ENCODE measurements at regions not wholly inside any gene's neighbourhood (a gene's known extent, or its start where the extent isn't known, plus 50 kb on each side); places are given as distances from the start of the nearest gene placed in this dataset.
A peak's percentile ranks its signal among the peaks of the same experiment; 100 is the strongest.

DNA sequence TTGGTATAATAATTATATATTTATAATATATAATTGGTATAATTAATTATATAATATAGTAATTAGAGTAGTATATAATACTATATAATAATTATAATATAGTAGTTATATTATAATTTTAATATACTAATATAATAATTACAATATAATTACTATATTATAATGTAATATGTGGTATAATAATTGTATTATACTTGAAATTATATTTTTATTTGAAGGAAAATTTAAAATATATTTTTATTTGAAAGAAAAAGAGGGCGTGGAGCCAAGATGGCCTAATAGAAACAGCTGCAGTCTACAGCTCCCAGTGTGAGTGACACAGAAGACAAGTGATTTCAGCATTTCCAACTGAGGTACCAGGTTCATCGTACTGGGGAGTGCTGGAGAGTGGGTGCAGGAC is 365.9 kb downstream of the MMUT start:
- no peak for DNase-seq

DNA sequence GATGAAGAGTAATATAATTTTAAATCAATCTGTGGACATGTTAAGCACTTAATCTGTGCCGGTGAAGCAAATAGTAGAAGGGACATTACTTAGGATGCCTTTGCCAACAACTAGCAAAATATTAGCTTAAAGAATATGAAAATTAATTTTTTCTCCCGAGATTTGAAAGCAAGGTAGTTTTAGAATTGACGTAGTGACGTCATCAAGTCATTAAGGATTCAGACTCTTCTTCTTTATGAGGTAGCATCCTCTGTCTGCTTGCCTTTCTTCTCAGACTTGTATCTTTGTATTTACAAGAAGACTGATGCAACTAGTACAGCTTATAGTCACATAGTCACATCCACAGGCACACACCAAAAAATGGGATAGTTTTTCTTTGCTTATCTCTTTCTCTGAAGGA is 374.4 kb downstream of the MMUT start:
- DNase-seq = no peak

DNA sequence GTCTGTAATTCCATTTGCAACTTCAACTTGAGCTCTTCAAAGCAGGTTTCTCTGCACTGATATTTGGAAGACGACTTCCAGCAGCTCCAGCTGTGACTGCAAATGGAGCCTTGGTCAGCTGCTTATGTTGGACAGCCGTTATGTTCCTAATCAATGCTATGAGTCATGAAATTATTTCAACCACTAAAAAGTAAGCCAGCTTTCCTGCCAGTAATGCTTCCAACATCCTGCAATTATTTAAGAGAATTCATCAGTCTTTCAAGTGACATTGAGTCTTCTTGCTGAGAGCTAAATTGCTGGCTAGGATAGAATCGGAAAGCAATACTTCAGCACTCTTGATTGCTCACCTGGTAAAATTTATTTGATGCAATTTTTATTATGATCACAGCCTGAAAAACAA is 375.7 kb downstream of the MMUT start:
- DNase-seq = peak; percentile 17

DNA sequence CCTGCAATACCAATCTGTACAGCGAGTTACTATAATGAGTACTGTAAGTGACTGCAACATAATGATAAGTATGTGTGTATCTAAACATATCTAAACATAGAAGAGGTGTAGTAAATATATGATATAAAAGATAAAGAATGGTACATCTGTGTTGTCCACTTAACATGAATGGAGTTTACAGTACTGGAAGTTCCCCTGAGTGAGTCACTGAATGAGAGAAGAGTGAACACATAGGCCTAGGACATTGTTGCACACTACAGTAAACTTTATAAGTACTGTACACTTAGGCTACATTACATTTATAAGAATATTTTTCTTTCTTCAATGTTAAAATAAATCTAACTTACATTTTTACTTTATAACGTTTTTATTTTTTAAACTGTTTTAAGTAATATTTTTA is 380.4 kb downstream of the MMUT start:
- no peak for DNase-seq

DNA sequence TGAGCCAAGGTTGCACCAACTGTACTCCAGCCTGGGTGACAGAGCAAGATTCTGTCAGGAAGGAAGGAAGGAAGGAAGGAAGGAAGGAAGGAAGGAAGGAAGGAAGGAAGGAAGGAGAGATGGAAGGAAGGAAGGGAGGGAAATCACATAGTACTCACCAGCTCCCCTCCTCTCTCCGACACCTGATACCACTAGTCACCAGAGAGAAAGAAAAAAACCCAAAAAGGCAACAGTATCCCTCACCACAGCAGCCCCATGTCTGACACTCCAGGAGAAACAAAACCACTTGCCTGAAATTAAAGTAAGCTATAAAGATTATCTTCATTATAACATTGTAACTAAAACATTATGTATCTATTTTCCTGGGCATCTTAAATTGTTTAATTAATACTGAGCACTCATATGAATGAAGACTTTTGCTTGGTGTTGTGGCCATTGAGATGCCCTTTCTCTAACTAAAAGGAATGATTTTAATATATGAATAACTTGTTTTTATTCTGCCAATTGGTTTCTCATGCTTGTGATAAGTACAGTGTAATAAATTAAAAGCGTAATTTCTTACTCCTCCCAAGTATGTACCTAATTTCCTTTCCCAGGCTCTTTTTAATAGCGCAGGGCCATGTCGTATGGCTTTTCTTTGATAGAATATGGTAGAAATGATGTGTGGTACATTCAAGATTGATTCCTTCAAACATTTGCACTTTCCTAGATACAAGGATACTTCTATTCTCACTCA is 390.0 kb downstream of the MMUT start:
- no peak for DNase-seq

DNA sequence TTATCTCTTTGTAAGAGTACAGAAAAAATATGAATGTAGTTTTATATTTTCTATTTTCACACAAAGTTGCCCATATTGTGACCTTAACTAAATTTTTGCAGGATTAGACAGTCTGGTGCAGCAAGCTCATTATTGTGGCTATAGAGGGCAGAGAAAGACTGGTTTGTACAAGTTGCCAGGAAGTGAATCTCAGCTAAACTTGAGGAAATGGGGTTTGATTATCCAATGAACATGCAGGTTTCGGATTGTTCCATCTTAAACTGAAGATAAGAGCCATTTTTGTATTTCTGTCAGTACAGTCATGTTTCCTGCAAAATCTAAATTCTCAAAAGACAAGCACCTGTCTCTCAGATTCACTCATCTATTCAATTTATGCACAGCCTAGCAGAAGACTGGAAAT is 390.9 kb downstream of the MMUT start:
- no peak for DNase-seq

DNA sequence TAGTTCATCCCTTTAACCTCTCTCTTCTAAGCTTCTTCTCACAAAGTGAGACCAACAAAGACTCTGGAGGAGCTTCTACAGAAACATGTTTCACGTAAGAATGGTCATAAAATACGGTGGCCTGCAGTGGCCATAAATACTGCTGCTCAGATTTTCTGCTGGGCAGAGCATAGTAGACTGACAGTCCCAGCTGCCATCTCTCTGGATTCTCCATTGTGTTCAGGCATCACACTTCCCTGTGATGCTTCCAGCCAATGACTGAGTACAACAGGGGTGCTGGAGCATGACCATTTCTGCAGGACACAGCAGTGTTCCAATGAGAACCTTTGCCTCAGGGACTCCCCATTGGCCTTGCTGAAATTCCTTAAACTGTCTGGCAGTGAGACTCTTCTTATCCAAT is 392.6 kb downstream of the MMUT start:
- DNase-seq = no peak

DNA sequence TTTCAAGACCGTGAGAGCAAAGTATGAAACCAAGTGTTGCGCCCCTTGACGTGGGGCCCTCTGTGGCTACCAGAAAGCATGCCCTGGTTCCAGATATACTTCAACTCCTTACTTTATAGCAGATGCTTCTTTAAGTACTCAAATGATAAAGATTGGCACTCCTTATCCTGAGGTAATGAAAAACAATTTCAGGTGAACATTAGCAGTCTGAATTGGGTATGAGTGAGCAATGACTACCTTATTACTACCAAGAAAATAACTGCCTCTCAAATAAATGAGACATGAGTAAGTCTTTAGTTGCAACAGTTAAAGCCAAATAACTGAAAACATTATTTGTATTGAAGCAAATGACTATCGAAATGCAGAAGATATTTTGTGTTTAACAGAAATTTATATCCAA is 408.7 kb downstream of the MMUT start:
- DNase-seq = no peak

DNA sequence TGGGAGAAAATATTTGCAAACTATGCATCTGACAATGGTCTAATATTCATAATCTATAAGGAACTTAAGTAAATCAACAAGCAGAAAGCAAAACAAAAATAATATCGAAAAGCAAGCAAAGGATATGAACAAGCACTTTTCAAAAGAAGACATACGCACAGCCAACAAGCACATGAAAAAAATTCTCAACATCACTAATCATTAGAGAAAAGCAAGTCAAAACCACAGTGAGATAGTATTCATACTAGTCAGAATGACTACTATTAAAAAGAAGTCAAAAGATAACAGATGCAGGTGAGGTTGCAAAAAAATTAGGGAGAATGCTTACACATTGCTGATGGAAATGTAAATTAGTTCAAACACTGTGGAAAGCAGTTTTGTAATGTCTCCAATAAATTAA is 410.2 kb downstream of the MMUT start:
- DNase-seq = no peak

DNA sequence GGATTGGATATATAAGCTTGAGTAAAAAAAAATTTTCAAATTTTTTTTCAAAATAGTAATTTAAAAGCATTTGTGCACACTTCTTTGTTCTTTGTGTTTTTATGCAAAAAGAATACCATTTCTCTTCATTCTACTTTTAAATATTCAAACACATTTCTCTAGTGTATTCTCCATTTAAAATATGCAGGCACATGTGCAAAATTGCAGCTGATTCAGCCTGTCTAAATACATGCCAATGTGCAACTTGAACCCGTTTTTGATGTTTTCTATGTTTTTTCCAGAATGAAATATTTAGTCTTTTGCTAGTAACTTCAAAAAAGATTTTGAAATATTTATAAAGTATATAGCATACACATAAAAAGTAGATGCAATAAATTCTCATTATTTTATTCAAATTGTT is 411.8 kb downstream of the MMUT start:
- no peak for DNase-seq

DNA sequence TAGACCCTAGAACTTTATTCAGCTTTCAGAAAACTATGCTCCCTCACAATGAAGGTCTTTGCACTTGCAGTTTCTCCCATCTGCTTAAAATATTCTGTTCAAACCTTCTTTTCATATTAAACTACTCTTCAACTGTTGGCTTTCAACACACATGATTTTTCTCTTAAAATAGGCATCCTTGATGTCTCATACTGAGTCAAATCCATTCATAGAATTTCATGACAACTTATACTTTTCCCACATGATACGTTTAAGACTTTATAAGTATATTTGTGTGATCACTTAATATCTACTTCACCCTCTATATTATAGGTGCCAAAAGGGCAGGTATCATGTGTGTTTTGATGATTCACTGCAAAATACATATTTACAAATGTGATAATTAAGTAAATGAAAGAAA is 412.5 kb downstream of the MMUT start:
- no peak for DNase-seq

DNA sequence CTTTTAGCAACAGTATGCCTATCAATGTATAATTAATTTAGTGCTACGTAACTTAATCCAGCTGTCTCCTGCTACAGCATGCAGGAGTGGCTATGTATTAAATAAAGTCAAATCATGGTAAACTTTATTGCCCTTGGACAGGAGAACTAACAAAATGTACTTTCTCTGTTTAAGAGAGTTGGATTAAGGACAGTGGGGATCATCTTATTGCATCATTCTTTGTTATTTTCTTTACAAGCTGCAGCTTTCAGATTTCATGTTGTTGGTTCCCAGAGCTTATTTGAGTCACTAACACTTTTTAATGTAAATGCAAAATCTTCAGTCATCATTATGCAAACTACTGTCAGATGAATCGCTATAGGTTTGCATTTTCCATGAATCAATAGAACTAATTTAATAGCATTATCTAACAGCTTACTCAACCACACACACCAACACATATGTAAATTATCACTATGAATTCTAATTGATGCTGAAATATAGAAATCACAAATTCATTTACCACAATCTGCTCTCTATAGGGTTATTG is 424.7 kb downstream of the MMUT start:
- no peak for DNase-seq

DNA sequence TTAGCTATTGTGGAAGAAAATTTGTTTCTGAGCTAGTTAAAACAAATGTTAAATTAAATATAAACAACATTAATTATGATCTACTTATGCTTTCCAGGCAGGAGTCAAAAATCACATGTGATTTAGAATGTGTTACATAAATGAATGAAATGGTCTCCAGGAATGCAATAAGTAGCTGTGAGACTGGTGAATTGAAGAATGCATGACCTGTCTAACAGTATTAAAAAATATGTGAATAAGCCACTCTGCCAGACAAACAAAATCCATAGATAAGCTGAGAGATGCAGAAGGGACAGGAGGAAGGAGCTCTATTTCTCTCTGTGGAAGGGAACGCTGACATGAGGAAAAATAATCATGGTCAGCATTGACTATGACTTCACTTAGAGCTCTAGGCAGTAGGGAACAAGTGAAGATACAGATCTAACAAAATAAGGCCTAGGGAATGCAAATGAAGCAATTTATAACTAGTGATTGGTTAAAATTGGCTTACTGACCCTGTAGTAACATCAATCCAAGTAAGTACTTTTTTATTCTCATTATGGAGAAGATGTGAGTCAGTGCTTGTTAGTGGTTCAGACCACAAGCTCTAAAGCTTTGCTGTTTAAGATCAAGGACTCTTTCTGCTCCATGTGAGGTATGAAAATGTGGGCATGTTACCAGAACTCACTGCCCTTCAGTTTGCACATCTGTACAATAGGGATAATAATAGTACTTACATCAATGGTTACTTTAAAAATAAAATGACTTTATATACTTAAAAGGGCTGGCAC is 432.6 kb downstream of the MMUT start:
- DNase-seq = no peak

DNA sequence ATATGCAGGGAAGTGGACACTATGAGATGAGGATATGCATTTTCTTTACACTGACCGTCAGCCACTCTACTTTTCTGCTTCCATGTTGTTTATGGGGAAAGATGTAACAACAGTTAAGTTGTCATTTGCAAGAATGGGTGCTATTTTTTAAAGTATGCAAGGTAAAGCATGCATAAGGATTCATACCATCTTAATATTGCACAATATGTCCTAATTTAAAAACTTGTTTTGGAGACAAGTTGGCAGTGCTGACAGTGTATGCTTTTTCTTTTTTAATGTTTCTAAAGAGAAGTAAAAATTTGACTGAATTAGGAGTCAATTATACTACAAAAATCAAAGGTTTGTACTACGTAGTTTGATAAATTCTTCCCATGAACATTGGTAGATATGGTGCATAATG is 435.4 kb downstream of the MMUT start:
- DNase-seq = no peak

DNA sequence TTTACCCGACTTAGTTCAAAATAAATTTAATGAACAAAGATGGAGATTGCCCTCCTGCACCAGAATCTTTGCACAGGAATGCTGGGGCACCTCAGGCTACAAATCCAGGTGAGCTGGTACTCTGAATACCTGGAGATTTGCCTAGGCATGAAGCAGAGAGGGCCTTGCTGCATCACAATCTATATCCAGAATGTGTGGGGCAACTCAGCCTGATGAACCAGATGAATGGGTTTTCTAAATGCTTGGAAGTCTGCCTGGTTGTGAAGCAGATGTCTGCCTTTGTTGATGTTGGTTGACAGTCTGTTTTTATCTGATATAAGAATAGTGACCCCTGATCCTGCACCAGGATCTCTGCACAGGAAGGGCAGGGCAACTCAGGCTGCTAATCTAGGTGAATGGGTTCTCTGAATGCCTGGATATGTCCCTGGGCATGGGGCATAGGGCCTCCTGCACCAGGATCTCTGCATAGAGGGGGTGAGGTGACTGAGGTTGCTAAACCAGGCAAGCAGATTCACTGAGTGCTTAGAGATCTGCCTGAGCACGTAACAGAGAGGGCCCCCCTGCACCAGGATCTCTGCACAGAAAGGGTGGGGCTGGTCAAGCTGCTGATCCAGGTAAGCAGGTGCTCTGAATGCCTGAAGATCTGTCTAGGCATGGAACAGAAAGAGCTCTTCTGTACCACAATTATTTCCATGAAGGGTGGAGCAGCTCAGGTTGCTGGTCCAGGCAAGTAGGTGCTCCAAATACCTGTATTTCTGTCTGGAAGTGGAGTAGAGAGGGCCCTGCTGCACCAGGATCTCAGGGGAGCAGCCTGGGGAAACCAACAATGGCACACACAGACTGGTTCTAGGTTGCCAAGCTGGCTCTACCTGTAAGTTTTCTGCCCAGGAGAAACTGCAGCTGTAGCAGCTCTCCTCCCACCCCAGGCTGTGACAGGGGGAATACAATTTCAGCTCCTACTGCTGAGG is 437.5 kb downstream of the MMUT start:
- DNase-seq = no peak

DNA sequence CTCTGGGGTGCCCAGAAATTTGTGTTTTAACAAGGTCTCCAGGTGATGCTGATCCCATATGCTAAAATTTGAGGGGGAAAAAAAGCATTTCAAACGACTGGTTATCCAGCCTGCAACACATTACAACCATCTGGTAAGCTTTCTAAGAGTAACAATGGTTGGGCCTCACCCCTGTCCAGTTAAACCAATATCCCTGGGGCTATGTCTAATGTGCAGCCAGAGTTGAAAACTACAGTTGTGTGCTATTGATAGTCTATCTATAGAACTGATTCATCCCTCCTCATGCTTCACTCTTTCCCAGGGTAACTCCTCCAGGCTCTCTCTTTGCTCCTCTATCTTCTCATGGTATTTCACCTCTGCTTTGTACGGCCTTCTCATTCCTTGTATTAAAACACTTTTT is 458.3 kb downstream of the MMUT start:
- no peak for DNase-seq

DNA sequence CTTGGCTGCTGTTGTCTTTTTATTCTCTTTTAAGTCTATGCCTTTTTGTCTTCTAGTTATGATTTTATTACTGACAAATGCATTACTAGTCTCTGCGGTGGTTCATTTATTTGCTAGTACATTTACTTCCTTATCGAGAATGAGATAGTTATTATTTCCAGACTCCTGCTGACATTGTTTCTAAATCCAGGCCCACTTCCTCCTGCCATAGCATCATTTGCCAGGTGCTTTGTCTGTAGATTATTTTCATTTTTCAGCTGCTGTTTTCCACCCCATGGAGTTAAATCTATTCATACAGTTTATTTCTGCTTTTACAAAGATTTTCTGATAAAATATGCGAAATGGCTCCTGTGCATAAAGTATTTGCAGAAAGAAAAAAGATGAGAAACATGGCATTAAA is 459.7 kb downstream of the MMUT start:
- no peak for DNase-seq

DNA sequence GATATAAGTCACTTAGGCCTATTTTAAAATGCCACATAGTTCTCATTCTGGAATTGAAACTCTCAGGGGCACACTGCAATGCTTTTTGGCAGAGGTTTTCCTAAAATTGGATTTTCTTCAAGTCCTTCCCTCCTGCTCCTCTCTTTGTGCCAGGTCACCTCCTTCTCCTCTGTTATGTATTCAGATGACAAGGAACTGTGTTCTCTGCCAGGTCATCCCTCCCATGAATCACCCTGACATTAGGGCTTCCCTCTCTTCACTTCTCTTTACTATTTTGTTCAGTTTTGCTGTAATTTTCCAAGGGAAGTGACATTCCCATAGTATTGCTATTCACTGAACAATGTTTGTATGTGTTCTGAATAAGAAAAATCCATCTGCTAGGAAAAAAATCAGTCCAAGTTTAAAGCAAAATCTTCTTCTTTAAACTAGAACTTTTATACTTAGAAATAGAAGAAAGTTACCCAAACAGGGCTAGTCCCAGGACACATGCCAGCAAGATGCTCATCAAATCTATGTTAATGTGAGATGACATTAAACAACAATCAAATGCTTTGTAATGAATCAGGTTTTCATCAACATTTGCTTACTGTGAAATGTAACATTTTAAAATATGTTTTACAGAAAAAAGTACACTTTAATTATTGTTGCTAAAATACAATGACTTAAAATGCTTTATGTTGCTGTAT is 461.1 kb downstream of the MMUT start:
- DNase-seq = no peak

DNA sequence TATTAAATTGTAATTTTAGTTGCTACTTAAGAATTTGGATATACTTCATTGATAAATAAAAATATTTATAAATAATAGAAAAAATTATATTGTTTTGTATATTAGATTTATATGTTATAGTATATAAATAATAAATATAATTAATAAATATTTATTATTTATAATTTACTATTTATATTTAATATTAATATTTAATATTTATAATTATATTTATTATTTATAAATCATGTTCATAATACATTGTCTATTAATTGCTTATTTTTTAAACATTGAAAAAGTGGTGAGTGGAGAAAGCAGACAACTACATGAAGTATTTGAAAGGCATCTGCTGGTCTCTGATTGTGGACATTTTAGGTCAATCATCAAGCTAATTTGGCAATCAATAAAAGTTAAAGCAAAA is 464.5 kb downstream of the MMUT start:
- no peak for DNase-seq

DNA sequence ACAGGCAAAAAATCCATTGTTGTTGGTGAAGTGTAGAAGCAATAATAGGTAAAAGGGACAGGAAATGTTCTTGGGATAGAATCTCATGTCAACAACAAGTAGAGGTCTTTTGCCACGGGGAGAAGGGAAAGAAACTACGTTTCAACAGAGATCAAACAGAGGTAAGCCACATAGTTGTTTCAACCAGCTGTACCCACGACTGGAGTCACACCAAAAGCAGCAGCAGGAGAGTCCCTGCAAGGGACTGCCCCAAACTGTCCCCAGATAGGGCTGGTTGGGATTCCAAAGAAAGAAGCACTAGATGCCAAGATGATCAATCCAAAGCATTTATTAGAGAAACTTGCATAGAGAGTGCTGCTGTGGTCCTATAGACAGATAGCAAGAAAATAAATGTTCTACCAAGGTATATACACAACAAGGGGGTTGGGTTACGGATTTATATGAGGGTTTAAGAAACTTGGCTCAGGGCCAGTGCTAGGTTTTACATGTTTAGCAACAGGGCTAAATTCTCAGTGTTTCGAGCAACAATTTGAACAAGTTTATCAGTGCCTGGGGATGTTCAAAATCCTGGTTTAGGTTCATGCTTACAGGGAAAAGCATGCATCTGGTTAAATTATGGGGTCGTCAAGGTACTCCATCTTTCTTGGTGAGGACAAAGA is 466.5 kb downstream of the MMUT start:
- DNase-seq = no peak

DNA sequence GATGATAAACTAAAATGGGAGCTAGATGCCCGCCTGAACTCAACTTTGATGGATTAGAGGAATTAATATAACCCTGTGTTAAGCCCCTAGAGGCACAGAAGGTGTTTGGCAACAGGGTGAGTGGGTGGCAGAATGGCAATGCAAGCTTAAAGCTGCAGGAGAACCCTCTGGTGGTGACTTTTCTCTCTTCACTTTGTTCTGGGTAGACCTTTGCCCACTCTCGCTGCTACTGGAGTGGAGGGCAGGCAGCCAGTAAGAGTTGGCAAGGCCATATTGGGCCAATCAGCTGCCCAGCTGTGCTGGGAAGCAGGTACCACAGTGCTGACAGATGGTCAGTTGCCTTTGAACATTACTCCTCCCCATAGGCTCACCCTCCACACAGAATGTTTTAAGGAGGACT is 468.2 kb downstream of the MMUT start:
- no peak for DNase-seq

DNA sequence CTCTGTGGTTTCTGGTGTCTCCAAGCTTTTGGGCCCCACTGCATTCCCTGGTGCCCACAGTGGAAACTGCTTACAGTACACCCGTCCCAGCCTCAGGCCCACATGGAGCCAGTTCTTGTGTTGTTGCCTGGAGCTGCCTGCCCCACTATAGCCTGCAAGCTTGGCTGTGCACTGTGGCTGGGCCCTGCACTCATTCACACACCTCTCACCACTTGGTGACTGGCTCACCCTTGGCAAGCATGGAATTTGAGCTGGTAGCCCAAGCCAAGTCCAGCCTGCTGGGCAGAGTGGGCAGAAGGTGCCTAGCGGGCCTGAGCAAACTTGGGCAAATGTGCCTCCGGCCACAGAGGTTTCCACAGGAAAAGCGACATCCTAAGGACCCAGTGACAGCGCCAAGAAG is 472.3 kb downstream of the MMUT start:
- no peak for DNase-seq
